ENCODE measurements at regions not wholly inside any gene's neighbourhood (a gene's known extent, or its start where the extent isn't known, plus 50 kb on each side); places are given as distances from the start of the nearest gene placed in this dataset.

DNA sequence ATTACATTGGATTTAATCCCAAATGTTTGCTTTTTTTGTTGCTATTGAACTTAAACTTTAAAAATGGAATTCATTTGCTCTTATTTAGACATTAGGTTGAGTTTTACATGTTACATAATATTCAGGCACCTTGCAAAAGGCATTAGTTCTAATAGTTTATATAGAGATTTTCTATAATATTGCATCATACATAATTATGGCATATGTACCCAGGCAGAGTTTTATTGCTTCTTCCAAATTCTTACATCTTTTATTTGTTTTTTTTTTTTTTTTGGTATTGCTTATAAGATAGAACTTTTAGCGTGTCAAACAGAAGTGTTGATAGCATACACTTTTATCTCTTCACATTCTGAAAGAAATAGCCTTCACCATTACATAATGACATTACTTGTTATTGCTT lies 487.7 kb downstream of the GABRG1 start:
- no peak overlapping the region for H3K27ac Mint-ChIP-seq
- H3K36me3 Mint-ChIP-seq (ENCODE audit: low read depth) = no peaks in the 10 kb centered on the region
- no peaks in the 10 kb centered on the region for H3K27me3 Mint-ChIP-seq (ENCODE audit: insufficient read depth)
- TF ChIP-seq CTCF (IDR thresholded peaks at IDR 0.05) = no peak
- no peaks in the 10 kb centered on the region for H3K4me1 Mint-ChIP-seq (ENCODE audit: low read depth)
- DNase-seq = no peak
- no peak overlapping the region for H3K4me3 Mint-ChIP-seq
- peaks cover 20% of the 10 kb centered on the region for H3K9me3 Mint-ChIP-seq

DNA sequence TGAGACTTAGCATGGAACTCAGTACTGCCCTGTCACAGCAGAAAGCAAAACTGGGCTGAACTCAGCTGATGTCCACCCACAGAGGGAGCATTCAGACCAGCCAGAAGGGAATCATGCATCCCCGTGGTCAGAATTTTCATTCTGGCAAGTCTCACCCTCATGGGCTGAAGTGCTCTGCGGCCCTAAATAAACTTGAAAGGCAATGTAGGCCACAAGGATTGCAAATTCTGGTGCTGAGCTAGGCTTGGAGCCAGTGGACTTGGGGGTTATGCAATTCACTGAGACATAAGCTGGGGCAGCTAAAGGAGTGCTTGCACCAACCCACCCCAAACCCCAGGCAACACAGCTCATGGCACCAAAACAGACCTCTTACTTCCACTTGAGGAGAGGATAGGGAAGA lies 494.1 kb downstream of the GABRG1 start:
- Mint-ChIP-seq H3K4me1 (ENCODE audit: low read depth) (no peaks in the 10 kb centered on the region), H3K9me3 (peaks cover 18% of the 10 kb centered on the region), H3K27me3 (ENCODE audit: insufficient read depth) (no peaks in the 10 kb centered on the region), H3K36me3 (ENCODE audit: low read depth) (no peaks in the 10 kb centered on the region), H3K4me3 (no peak overlapping the region), H3K27ac (no peak overlapping the region)
- DNase-seq = no peak
- TF ChIP-seq CTCF (IDR thresholded peaks at IDR 0.05) = no peak

DNA sequence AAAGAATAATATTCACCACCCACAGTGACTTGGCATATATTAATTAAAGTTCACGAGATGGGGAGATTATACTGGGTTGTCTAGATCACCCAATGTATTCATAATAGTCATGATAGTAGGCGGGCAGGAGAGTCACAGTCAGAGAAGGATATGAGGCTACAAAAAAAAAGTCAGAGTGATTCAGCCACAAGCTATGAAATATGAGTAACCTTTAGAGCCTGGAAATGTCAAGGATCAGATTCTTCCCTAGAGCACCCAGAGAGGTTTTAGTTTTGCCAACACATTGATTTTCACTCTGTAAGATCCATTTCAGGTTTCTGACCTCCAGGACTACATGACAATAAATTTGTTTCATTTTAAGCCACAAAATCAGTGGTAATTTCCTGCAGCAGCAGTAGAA lies 501.9 kb downstream of the GABRG1 start:
- no peaks in the 10 kb centered on the region for H3K36me3 Mint-ChIP-seq (ENCODE audit: low read depth)
- no peaks in the 10 kb centered on the region for H3K4me1 Mint-ChIP-seq (ENCODE audit: low read depth)
- no peak for DNase-seq
- no peak overlapping the region for H3K4me3 Mint-ChIP-seq
- H3K9me3 Mint-ChIP-seq = peaks cover 9% of the 10 kb centered on the region
- no peak for TF ChIP-seq CTCF (IDR thresholded peaks at IDR 0.05)
- no peaks in the 10 kb centered on the region for H3K27me3 Mint-ChIP-seq (ENCODE audit: insufficient read depth)
- H3K27ac Mint-ChIP-seq = no peak overlapping the region

- peaks cover 9% of the 10 kb centered on the region for H3K9me3 Mint-ChIP-seq
These were observed 503.0 kb downstream of the GABRG1 start for GRCh38 chr4:45620808-45621207.

GRCh38 chr4:45596379-45597101 lies 527.3 kb downstream of the GABRG1 start:
- no peak overlapping the region for H3K4me3 Mint-ChIP-seq
- no peak overlapping the region for H3K27ac Mint-ChIP-seq
- no peaks in the 10 kb centered on the region for H3K27me3 Mint-ChIP-seq (ENCODE audit: insufficient read depth)
- peaks cover 42% of the 10 kb centered on the region for H3K9me3 Mint-ChIP-seq
- TF ChIP-seq CTCF (IDR thresholded peaks at IDR 0.05) = no peak
- H3K36me3 Mint-ChIP-seq (ENCODE audit: low read depth) = no peaks in the 10 kb centered on the region
- no peak for DNase-seq
- H3K4me1 Mint-ChIP-seq (ENCODE audit: low read depth) = no peaks in the 10 kb centered on the region

More at GRCh38 chr4:45620808-45621207, 503.0 kb downstream of the GABRG1 start:
- TF ChIP-seq CTCF (IDR thresholded peaks at IDR 0.05) = no peak
- Mint-ChIP-seq H3K27ac (no peak overlapping the region), H3K36me3 (ENCODE audit: low read depth) (no peaks in the 10 kb centered on the region), H3K27me3 (ENCODE audit: insufficient read depth) (no peaks in the 10 kb centered on the region), H3K4me3 (no peak overlapping the region), H3K4me1 (ENCODE audit: low read depth) (no peaks in the 10 kb centered on the region)
- DNase-seq = no peak

Data from HFFc6 (cell line).